Putamen (tissue), 1 donor: ENCODE measurements at regions not wholly inside any gene's neighbourhood (a gene's known extent, or its start where the extent isn't known, plus 50 kb on each side); places are given as distances from the start of the nearest gene placed in this dataset.

Experiments used
- DNase-seq: peaks from one replicate; pipeline ENCODE4 v3.0.0-alpha.2; 2016; ENCODE audit warnings: low spot score

GRCh38 chr7:17234398-17235031, 63.9 kb upstream of the AHR start:
- peak; percentile 72 for DNase-seq

GRCh38 chr7:17236171-17236570, 62.3 kb upstream of the AHR start:
- DNase-seq: no peak

- DNase-seq: no peak
These were observed 61.8 kb upstream of the AHR start for GRCh38 chr7:17236603-17237002.

GRCh38 chr7:17239046-17239445, 59.4 kb upstream of the AHR start:
- no peak for DNase-seq

- no peak for DNase-seq
These were observed 58.5 kb upstream of the AHR start for GRCh38 chr7:17239683-17240521.

GRCh38 chr7:17242504-17242903, 55.9 kb upstream of the AHR start:
- no peak for DNase-seq

- no peak for DNase-seq
These were observed 53.7 kb upstream of the AHR start for GRCh38 chr7:17244786-17245185.

GRCh38 chr7:17247357-17247756, 51.1 kb upstream of the AHR start:
- DNase-seq: no peak

GRCh38 chr7:17248527-17248926, 49.9 kb upstream of the AHR start:
- DNase-seq: no peak
